Immature natural killer cell (primary cell): ENCODE measurements at regions not wholly inside any gene's neighbourhood (a gene's known extent, or its start where the extent isn't known, plus 50 kb on each side); places are given as distances from the start of the nearest gene placed in this dataset.
A peak's percentile ranks its signal among the peaks of the same experiment; 100 is the strongest.

Experiments
- DNase-seq, 3 donors: peaks; one replicate each; pipeline ENCODE4 v3.0.0; 2022; ENCODE audit warnings: mixed read lengths in 1 of 3
- H3K27ac Mint-ChIP-seq, 6 donors: one replicate each; pipeline ENCODE4 v1.8.0; 2020; ENCODE audit warnings: mixed read lengths in 6 of 6, mild to moderate bottlenecking in 5 of 6, inconsistent platforms in 4 of 6, moderate library complexity in 3 of 6
- H3K27me3 Mint-ChIP-seq, 3 donors: one replicate each; pipeline ENCODE4 v1.8.0; 2020 to 2021; ENCODE audit warnings: low read depth in 3 of 3, mild to moderate bottlenecking in 3 of 3, mixed read lengths in 3 of 3, moderate library complexity in 3 of 3, inconsistent platforms in 1 of 3
- H3K36me3 Mint-ChIP-seq, 3 donors: one replicate each; pipeline ENCODE4 v1.8.0; 2020; ENCODE audit warnings: mixed read lengths in 3 of 3, inconsistent platforms in 2 of 3, mild to moderate bottlenecking in 2 of 3
- H3K4me1 Mint-ChIP-seq, 2 donors: one replicate each; pipeline ENCODE4 v1.8.0; 2020; ENCODE audit warnings: inconsistent platforms in 2 of 2, mild to moderate bottlenecking in 2 of 2, mixed read lengths in 2 of 2, moderate library complexity in 1 of 2
- H3K4me3 Mint-ChIP-seq, 5 donors: one replicate each; pipeline ENCODE4 v1.8.0; 2020; ENCODE audit warnings: mild to moderate bottlenecking in 5 of 5, mixed read lengths in 5 of 5, inconsistent platforms in 3 of 5, moderate library complexity in 3 of 5
- H3K9me3 Mint-ChIP-seq, 6 donors: one replicate each; pipeline ENCODE4 v1.8.0; 2020; ENCODE audit warnings: mild to moderate bottlenecking in 6 of 6, mixed read lengths in 6 of 6, inconsistent platforms in 4 of 6, moderate library complexity in 3 of 6

DNA sequence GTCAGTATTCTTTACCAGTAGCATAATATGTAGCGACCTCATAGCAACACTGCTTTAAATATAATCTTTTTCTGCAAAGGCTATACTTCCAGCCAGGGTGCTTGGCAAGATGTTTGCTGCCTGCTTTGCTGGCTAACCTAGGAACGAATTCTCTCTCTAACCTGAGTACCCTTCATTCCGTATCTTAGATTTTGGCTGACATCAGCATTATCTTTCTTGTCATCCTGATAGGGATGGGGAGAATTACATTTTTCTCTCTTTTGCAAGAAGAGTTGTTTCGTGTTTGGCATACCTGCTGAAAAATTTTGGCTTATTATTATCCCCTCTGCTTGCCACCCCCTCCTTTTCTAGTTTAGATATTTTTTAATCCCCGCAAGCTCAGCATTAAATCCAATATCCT, 91.2 kb upstream of the CLMP start:
- no peak for DNase-seq
- H3K9me3 Mint-ChIP-seq: no peaks in the 10 kb centered on the region
- no peak overlapping the region for H3K27ac Mint-ChIP-seq
- no peaks in the 10 kb centered on the region for H3K4me1 Mint-ChIP-seq
- H3K36me3 Mint-ChIP-seq: no peaks in the 10 kb centered on the region
- H3K4me3 Mint-ChIP-seq: no peak overlapping the region
- H3K27me3 Mint-ChIP-seq: peaks cover under 1 to 13% (median 2%) of the 10 kb centered on the region in 3 donors

GRCh38 chr11:123284454-123284853, 89.4 kb upstream of the CLMP start:
- no peak overlapping the region for H3K27ac Mint-ChIP-seq
- peaks cover 2 to 17% (median 2%) of the 10 kb centered on the region in 3 donors for H3K27me3 Mint-ChIP-seq
- H3K9me3 Mint-ChIP-seq: no peaks in the 10 kb centered on the region
- no peak overlapping the region for H3K4me3 Mint-ChIP-seq
- no peak for DNase-seq
- no peaks in the 10 kb centered on the region for H3K4me1 Mint-ChIP-seq
- H3K36me3 Mint-ChIP-seq: no peaks in the 10 kb centered on the region

- peaks cover 2 to 21% (median 4%) of the 10 kb centered on the region in 3 donors for H3K27me3 Mint-ChIP-seq
- no peaks in the 10 kb centered on the region for H3K4me1 Mint-ChIP-seq
- H3K36me3 Mint-ChIP-seq: no peaks in the 10 kb centered on the region
Measured at GRCh38 chr11:123282597-123282996, 87.5 kb upstream of the CLMP start.

GRCh38 chr11:123273616-123274015, 78.6 kb upstream of the CLMP start:
- Mint-ChIP-seq H3K36me3 (no peaks in the 10 kb centered on the region), H3K9me3 (no peaks in the 10 kb centered on the region), H3K4me1 (peaks cover 0 to 9% of the 10 kb centered on the region in 2 donors), H3K27me3 (peaks cover 3% of the 10 kb centered on the region in 3 donors), H3K27ac (no peak overlapping the region), H3K4me3 (no peak overlapping the region)
- DNase-seq: no peak

More at GRCh38 chr11:123282597-123282996, 87.5 kb upstream of the CLMP start:
- H3K4me3 Mint-ChIP-seq: no peak overlapping the region
- no peaks in the 10 kb centered on the region for H3K9me3 Mint-ChIP-seq
- no peak overlapping the region for H3K27ac Mint-ChIP-seq
- no peak for DNase-seq

DNA sequence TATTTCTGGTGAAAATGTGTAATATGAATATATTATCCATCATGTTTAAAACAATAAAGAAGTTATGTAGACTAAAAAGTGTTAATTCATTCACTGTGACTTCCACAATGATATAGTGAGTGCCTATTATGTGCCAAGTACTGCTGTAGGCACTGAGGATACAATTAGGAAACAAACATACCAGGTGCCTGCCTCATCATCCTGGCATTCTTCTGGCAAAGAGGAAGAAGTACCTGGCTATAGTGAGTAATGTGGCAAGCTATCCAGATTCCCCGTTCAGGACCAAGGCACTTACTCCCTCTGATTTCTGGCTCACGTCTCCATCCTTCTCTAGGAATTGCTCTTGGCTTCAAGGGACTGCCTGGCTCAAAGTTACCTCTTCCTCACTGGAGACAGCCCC, 77.5 kb upstream of the CLMP start:
- peaks cover 0 to 3% (median 2%) of the 10 kb centered on the region in 3 donors for H3K27me3 Mint-ChIP-seq
- no peaks in the 10 kb centered on the region for H3K9me3 Mint-ChIP-seq
- no peak overlapping the region for H3K4me3 Mint-ChIP-seq
- H3K4me1 Mint-ChIP-seq: peaks cover 0 to 8% of the 10 kb centered on the region in 2 donors
- no peaks in the 10 kb centered on the region for H3K36me3 Mint-ChIP-seq
- no peak for DNase-seq
- H3K27ac Mint-ChIP-seq: no peak overlapping the region

DNA sequence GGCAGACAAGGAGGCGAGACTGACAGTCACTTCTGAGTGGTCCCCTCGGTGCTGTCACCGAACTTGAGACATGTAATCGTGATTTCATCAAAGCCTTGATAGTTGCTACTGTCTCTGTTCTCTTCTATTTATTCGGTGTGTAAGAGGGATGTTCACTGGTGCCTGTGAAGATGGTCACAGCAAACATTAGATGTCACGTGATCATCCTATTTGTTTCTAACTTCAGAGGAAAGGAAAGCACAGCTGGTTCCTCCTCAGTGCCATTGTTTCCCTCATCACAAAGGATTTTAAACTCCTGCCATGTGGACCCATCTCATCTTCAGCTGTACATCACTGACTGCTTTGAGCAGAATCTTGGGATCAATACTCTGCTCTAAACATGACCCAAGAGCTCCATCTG, 73.1 kb upstream of the CLMP start:
- H3K9me3 Mint-ChIP-seq: no peaks in the 10 kb centered on the region
- peaks cover 5 to 9% (median 6%) of the 10 kb centered on the region in 3 donors for H3K27me3 Mint-ChIP-seq
- no peaks in the 10 kb centered on the region for H3K36me3 Mint-ChIP-seq
- no peaks in the 10 kb centered on the region for H3K4me1 Mint-ChIP-seq
- no peak overlapping the region for H3K27ac Mint-ChIP-seq
- H3K4me3 Mint-ChIP-seq: no peak overlapping the region
- no peak for DNase-seq

GRCh38 chr11:123265951-123266350, 70.9 kb upstream of the CLMP start:
- Mint-ChIP-seq H3K27me3 (peaks cover 5 to 21% (median 11%) of the 10 kb centered on the region in 3 donors), H3K27ac (no peak overlapping the region), H3K9me3 (no peaks in the 10 kb centered on the region), H3K36me3 (no peaks in the 10 kb centered on the region), H3K4me3 (no peak overlapping the region), H3K4me1 (peaks cover 5 to 9% of the 10 kb centered on the region in 2 donors)
- no peak for DNase-seq

DNA sequence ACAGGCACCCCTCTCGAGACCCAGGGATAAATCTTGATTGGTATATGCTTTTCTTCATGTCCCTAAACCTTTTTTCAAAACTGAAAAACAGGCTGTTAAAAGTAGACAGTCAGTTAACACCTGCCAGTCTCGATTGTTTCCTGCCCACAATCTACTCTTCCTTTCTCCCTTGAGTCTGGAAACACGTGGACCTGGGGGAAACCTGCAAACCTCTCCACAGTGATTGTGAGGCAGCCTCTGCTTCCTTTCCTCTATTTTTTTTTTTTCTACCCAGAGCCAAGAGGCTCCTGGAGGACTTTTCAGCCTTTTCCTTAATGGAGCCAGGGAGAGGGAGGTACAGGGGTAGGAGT, 69.4 kb upstream of the CLMP start:
- no peak overlapping the region for H3K27ac Mint-ChIP-seq
- no peaks in the 10 kb centered on the region for H3K9me3 Mint-ChIP-seq
- no peak overlapping the region for H3K4me3 Mint-ChIP-seq
- no peaks in the 10 kb centered on the region for H3K36me3 Mint-ChIP-seq
- no peak for DNase-seq
- peaks cover 5 to 9% of the 10 kb centered on the region in 2 donors for H3K4me1 Mint-ChIP-seq
- peaks cover 5 to 21% (median 11%) of the 10 kb centered on the region in 3 donors for H3K27me3 Mint-ChIP-seq

- peak overlapping the region in 3 of 5 donors; percentile 58 to 66 (median 59) for H3K4me3 Mint-ChIP-seq
Measured at GRCh38 chr11:123261345-123262106, 66.5 kb upstream of the CLMP start.

DNA sequence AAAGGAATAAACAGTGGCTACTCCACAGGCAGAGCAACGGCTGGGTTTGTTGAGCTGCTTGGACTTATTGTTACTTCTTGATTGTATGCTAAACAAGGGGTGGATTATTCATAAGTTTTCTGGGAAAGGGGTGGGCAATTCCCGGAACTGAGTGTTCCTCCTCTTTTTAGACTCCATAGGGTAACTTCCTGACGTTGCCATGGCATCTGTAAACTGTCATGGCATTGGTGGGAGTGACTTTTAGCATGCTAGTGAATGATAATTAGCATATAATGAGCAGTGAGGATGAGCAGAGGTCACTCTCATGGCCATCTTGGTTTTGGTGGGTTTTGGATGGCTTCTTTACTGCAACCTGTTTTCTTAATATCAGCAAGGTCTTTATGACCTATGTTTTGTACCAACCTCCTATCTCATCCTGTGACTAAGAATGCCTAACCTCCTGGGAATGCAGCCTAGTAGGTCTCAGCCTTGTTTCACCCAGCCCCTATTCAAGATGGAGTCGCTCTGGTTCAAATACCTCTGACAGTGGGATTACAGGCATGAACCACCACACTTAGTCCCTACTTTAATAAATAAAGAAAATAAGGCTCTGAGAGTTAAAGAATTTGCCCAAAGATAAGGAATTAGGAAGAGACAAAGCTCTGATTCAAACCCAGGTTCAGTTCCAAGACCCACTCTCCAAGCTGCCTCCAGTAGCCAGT, 65.6 kb upstream of the CLMP start:
- peaks cover 5 to 9% of the 10 kb centered on the region in 2 donors for H3K4me1 Mint-ChIP-seq
- peaks cover 0 to 8% (median 1%) of the 10 kb centered on the region in 6 donors for H3K9me3 Mint-ChIP-seq
- no peaks in the 10 kb centered on the region for H3K36me3 Mint-ChIP-seq
- H3K27me3 Mint-ChIP-seq: peaks cover 4 to 23% (median 7%) of the 10 kb centered on the region in 3 donors
- no peak overlapping the region for H3K4me3 Mint-ChIP-seq
- DNase-seq: no peak
- no peak overlapping the region for H3K27ac Mint-ChIP-seq

More at GRCh38 chr11:123261345-123262106, 66.5 kb upstream of the CLMP start:
- H3K9me3 Mint-ChIP-seq: peaks cover 0 to 8% (median 1%) of the 10 kb centered on the region in 6 donors
- peaks cover 5 to 9% of the 10 kb centered on the region in 2 donors for H3K4me1 Mint-ChIP-seq
- peaks cover 4 to 24% (median 11%) of the 10 kb centered on the region in 3 donors for H3K27me3 Mint-ChIP-seq
- peak; percentile 26 to 48 (median 34) for DNase-seq
- H3K27ac Mint-ChIP-seq: no peak overlapping the region
- H3K36me3 Mint-ChIP-seq: no peaks in the 10 kb centered on the region

DNA sequence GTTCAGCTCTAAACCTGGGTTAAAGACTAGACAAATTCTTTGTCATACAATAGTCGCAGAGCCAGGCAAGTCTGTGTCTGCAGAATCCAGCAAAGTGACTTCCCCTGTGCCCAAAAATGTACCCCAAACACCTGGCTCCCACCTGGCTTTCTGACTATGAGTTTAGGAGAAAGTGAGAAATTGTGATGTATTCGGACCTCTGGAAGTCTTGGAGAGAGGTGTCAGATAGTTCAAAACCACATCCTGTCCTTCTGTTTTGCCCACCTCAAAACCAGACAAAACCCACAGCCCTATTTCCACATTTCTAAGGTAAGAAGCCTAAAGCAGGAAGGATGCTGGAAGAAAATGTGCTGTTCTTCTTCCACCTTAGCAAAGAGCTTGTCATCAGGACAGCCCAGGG, 63.8 kb upstream of the CLMP start:
- no peaks in the 10 kb centered on the region for H3K36me3 Mint-ChIP-seq
- no peak for DNase-seq
- H3K27ac Mint-ChIP-seq: no peak overlapping the region
- H3K27me3 Mint-ChIP-seq: peaks cover 4 to 17% (median 5%) of the 10 kb centered on the region in 3 donors
- peaks cover 0 to 8% (median 1%) of the 10 kb centered on the region in 6 donors for H3K9me3 Mint-ChIP-seq
- H3K4me1 Mint-ChIP-seq: peaks cover 5 to 9% of the 10 kb centered on the region in 2 donors
- H3K4me3 Mint-ChIP-seq: no peak overlapping the region

DNA sequence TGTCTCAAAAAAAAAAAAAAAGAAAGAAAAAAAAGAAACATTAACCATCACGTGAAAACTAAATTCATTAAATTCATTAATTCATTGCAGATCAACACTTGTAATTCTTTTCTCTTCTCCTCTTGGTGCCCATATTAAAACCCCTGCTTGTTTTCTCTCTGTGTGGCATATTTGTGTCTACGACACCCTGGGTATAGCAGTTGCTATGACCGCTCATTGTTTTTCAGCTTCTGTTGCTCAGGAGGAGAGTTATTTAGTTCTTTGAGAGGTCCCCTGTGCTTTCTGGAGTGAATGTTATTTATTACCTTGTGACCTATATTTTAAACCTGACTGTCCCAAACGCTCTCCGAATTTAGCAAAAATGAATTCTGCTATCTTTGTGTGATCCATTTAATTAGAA, 62.3 kb upstream of the CLMP start:
- no peak overlapping the region for H3K4me3 Mint-ChIP-seq
- H3K36me3 Mint-ChIP-seq: no peaks in the 10 kb centered on the region

GRCh38 chr11:123255909-123256308, 60.9 kb upstream of the CLMP start:
- H3K36me3 Mint-ChIP-seq: no peaks in the 10 kb centered on the region
- no peak for DNase-seq
- H3K9me3 Mint-ChIP-seq: peaks cover 0 to 8% (median 1%) of the 10 kb centered on the region in 6 donors
- peaks cover 0 to 4% (median 3%) of the 10 kb centered on the region in 3 donors for H3K27me3 Mint-ChIP-seq
- no peaks in the 10 kb centered on the region for H3K4me1 Mint-ChIP-seq
- H3K4me3 Mint-ChIP-seq: no peak overlapping the region
- no peak overlapping the region for H3K27ac Mint-ChIP-seq

More for the DNA sequence above, 62.3 kb upstream of the CLMP start:
- Mint-ChIP-seq H3K27ac (no peak overlapping the region), H3K9me3 (peaks cover 0 to 8% (median 1%) of the 10 kb centered on the region in 6 donors), H3K4me1 (peaks cover 5 to 9% of the 10 kb centered on the region in 2 donors), H3K27me3 (peaks cover 3 to 8% (median 4%) of the 10 kb centered on the region in 3 donors)
- no peak for DNase-seq

DNA sequence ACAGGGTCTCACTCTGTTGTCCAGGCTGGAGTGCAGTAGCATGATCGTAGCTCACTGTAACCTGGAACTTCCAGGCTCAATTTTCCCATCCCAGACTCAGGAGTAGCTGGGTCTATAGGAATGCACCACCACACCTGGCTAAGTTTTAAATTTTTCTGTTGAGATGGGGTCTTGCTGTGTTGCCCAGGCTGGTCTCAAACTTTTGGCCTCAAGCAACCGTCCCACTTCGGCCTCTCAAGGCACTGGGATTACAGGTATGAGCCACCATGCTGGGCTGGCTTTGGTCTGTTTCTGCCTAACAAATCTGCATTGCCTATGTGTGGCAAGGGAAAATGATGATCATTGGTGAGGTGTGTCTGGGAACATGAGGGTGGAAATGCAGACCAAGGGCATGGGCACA, 59.3 kb upstream of the CLMP start:
- Mint-ChIP-seq H3K4me1 (no peaks in the 10 kb centered on the region), H3K36me3 (no peaks in the 10 kb centered on the region), H3K27ac (no peak overlapping the region), H3K9me3 (peaks cover 0 to 8% (median 1%) of the 10 kb centered on the region in 6 donors), H3K27me3 (peaks cover 0 to 6% (median 4%) of the 10 kb centered on the region in 3 donors), H3K4me3 (no peak overlapping the region)
- DNase-seq: no peak
